Activated CD4-positive, alpha-beta T cell treated with anti-CD3 and anti-CD28 coated beads for 36 hours (primary cell): ENCODE measurements at regions not wholly inside any gene's neighbourhood (a gene's known extent, or its start where the extent isn't known, plus 50 kb on each side); places are given as distances from the start of the nearest gene placed in this dataset.

Source experiments
- ATAC-seq: fragments of 200-7000 bp; cut with Tn5 transposase; one replicate; pipeline ENCODE4 v1.10.0; 2021; ENCODE audit warnings: mild to moderate bottlenecking, moderate library complexity
- CTCF ChIA-PET: fragments of 350-600 bp; sonication (Branson Sonifier 250); formaldehyde crosslinking; loops from one replicate; lab custom pipeline; 2021; ENCODE audit warnings: antibody characterized with exemption; lab: Charles Lee
- POLR2A ChIA-PET: fragments of 350-600 bp; sonication (Branson Sonifier 250); formaldehyde crosslinking; loops from one replicate; lab custom pipeline; 2021; ENCODE audit warnings: antibody characterized with exemption, inconsistent platforms; lab: Charles Lee
- DNase-seq: peaks from one replicate; pipeline ENCODE4 v3.0.0-alpha.2; 2020
- H3K27ac Mint-ChIP-seq: one replicate; pipeline ENCODE4 v1.8.0; 2021; ENCODE audit warnings: mixed read lengths
- H3K27me3 Mint-ChIP-seq: one replicate; pipeline ENCODE4 v1.8.0; 2021; ENCODE audit warnings: mixed read lengths
- H3K36me3 Mint-ChIP-seq: one replicate; pipeline ENCODE4 v1.8.0; 2021; ENCODE audit warnings: low read depth, mixed read lengths
- H3K4me1 Mint-ChIP-seq: one replicate; pipeline ENCODE4 v1.8.0; 2021; ENCODE audit warnings: mixed read lengths
- H3K4me3 Mint-ChIP-seq: one replicate; pipeline ENCODE4 v1.8.0; 2021; ENCODE audit warnings: mild to moderate bottlenecking, moderate library complexity, mixed read lengths
- H3K9me3 Mint-ChIP-seq: one replicate; pipeline ENCODE4 v1.8.0; 2021; ENCODE audit warnings: low read depth, mixed read lengths
- intact Hi-C, 2 experiments: fragments of 100-400 bp; cut with DNase I in 1 of 2; cut with micrococcal nuclease in 1 of 2; formaldehyde crosslinking; loops; one replicate each; pipeline versions ENCODE4 v1.14.2 to v1.15.1; 2022 to 2024; cut with DNase I, micrococcal nuclease

DNA sequence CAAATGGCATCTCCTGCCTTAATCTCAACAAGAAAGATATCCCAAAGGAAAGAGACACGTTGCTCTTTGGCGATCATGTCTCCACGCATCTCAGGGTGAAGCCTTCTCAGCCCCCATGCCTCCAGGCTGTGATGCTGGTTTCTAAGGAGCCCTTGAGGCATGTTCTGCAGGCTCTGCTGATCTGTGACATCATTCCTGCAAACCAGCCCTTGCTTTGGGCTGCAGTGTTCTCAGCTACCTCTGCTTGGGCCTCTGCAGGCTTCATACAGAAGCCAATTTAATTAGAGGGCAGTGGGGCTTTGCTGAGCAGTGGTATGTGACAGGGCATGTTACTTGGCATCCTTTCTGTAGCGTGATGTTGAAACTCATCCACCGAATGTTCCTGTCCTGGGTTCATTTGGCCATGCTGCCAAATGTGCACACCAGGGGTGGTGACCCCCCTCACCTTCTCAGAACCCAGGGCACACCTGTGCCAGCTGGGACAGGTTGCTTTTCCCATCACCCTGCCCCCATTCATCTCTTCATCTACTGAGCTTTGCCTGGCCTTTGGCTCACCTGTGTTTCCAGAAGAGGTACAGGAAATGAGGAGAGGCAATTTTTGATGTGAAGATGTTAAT lies 230.9 kb downstream of the TEX29 start:
- peaks cover 5% of the 10 kb centered on the region for H3K27me3 Mint-ChIP-seq
- no peaks in the 10 kb centered on the region for H3K9me3 Mint-ChIP-seq
- no peaks in the 10 kb centered on the region for H3K4me1 Mint-ChIP-seq
- ChIA-PET POLR2A (no interaction called here), CTCF (no interaction called here)
- H3K27ac Mint-ChIP-seq = no peak overlapping the region
- DNase-seq (no peak), ATAC-seq (no peak)
- intact Hi-C loops = no loop called here
- no peak overlapping the region for H3K4me3 Mint-ChIP-seq
- H3K36me3 Mint-ChIP-seq = no peaks in the 10 kb centered on the region

DNA sequence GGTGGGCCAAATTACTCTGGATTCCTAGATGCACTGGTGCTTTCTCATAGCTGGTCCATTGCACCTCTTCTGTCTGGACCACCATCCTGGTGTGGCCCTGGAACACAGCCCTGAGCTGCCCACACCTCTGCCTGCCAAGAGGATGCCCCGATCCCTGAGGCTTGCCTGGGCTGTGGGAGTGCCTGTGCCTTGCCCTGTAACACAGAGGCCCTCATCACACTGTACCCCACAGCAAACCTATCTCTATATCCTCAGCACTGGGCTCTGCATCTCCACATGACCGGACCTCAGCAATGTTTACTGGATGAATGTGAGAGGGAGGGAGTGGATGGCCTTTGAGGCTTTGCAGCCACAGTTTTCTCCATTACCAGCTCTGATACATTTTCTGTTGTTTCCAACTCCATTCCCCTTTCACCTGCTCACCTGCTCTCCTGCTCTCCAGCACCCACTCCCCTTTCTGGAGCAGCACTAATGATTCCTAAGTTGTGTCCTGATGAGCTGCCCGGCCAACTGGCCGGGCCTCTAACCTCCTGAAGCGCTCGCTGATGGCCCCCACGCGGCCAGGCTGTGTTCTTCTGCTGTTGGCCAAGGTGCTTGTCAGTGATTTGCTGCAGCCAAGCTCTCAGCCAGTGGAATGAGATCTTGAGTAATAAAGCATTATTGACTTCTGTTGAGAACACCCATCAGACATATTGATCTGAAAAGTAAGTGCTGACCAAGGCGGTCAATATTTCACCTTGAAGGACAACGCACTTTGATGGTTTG lies 232.6 kb downstream of the TEX29 start:
- ATAC-seq = no peak
- Mint-ChIP-seq H3K27me3 (peaks cover 11% of the 10 kb centered on the region), H3K9me3 (no peaks in the 10 kb centered on the region), H3K4me1 (no peaks in the 10 kb centered on the region), H3K36me3 (no peaks in the 10 kb centered on the region), H3K27ac (no peak overlapping the region), H3K4me3 (no peak overlapping the region)
- POLR2A ChIA-PET = no interaction called here
- CTCF ChIA-PET = interaction anchor here (0.8 kb wide), 1 partner anchor 9 kb away, joined by 3 read pairs; no protein-coding TSS in a partner anchor
- intact Hi-C loops = no loop called here
- DNase-seq = no peak

DNA sequence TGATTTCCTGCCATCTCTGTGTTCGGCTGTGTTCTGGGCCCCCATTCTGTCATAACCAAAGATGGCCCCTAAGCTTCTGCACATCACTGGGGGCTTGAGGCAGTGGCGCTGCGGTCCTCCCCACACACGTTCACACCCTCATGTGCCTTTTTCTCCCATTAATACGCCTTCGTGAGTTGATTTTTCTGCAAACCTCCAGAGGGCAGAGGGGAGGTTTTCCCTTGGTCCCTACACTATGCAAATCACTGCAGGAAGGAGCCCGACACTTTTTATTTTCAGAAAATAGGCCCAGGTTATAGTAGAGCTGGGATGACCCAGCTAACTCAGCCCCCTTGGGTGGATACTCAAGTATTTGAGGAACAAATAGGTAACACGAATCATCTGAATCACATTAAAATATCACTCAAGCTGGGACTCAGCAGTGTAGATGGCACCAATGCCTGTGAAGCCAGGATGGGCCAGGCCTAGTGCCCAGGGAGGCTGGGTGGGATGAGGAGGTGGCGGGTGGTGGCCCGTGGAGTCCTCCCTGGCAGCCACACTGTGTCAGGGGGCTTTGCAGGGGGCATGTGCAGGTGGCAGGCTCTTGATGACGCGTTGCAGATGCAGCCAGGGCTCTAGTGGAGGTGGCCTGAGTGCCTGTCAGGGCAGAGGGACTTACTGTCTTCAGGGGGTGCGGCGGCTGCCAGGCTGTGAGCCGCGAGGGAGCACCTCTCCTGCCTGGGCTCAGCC lies 234.3 kb downstream of the TEX29 start:
- no peaks in the 10 kb centered on the region for H3K4me1 Mint-ChIP-seq
- intact Hi-C loops = no loop called here
- H3K27me3 Mint-ChIP-seq = peaks cover 15% of the 10 kb centered on the region
- no peak for DNase-seq
- H3K4me3 Mint-ChIP-seq = no peak overlapping the region
- ATAC-seq = no peak
- no peaks in the 10 kb centered on the region for H3K9me3 Mint-ChIP-seq
- H3K27ac Mint-ChIP-seq = no peak overlapping the region
- ChIA-PET CTCF (no interaction called here), POLR2A (no interaction called here)
- H3K36me3 Mint-ChIP-seq = no peaks in the 10 kb centered on the region

DNA sequence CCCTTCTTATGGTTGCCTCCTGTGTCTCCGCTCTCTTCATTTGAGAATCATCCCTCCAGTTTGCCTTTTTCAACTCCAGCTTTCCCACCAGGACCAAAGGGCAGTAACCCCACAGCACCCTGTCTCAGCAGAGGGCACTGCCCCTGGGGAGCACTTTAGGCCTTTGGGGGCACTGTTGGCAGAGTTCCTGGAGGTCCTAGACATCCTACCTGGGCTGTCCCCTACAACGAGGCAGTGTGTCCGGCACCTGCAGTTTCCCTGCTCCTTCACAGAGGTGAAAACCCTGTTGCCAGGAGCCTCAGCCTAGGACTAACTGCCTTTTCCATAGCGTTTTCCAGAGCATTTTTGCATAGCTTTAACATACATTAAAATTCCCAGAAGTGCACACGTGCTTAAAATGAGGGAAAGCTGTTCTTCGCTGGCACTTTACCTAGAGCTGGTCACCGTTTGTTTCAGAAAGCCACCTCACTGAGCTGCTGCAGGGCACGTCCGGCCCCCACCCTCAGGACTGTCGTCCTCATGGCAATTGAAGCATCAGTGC lies 234.9 kb downstream of the TEX29 start:
- H3K4me3 Mint-ChIP-seq = no peak overlapping the region

DNA sequence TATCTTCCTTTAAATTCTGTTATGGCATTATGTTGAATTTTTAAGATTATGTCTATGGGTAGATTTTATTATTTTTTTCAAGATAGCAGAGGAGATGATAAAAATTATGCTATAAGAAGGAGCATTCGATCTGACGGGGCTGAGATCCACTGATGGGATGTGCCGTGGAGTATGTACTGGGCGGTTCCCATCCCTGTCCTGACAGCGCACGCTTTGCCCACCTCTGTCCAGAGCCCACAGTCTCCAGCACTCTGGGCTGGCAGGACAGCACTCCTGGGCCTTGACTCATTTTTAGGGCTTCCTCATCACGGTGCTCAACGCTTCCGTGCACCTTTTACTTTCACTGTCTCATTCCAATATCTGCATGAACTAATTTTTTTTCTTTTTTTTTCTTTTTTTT lies 235.5 kb downstream of the TEX29 start:
- Mint-ChIP-seq H3K4me1 (no peaks in the 10 kb centered on the region), H3K27me3 (peaks cover 10% of the 10 kb centered on the region), H3K27ac (no peak overlapping the region), H3K9me3 (no peaks in the 10 kb centered on the region), H3K36me3 (no peaks in the 10 kb centered on the region), H3K4me3 (no peak overlapping the region)
- DNase-seq (no peak), ATAC-seq (no peak)
- POLR2A ChIA-PET = no interaction called here
- CTCF ChIA-PET = no interaction called here
- intact Hi-C loops = no loop called here

More for the DNA sequence above, 234.9 kb downstream of the TEX29 start:
- Mint-ChIP-seq H3K27me3 (peaks cover 10% of the 10 kb centered on the region), H3K4me1 (no peaks in the 10 kb centered on the region), H3K9me3 (no peaks in the 10 kb centered on the region), H3K27ac (no peak overlapping the region), H3K36me3 (no peaks in the 10 kb centered on the region)
- intact Hi-C loops = no loop called here
- DNase-seq (no peak), ATAC-seq (no peak)
- POLR2A ChIA-PET = no interaction called here
- CTCF ChIA-PET = no interaction called here

DNA sequence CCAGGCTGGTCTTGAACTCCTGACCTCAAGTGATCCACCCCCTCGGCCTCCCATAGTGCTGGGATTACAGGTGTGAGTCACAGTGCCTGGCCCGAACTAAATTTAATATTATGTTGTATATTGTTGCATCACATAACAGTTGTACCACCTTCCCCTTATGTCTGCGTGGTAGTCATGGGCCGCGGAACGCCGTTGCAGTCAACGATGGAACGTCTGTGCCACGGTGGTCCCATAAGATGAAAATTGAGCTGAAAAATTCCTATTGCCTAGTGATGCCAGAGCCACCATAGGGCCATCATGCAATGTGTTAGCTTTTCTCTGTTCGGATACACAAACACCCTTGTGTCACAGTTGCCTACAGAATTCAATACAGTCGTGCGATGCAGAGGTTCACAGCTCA lies 236.1 kb downstream of the TEX29 start:
- ATAC-seq (no peak), DNase-seq (no peak)
- Mint-ChIP-seq H3K4me3 (no peak overlapping the region), H3K36me3 (no peaks in the 10 kb centered on the region), H3K4me1 (no peaks in the 10 kb centered on the region), H3K9me3 (no peaks in the 10 kb centered on the region), H3K27me3 (peaks cover 12% of the 10 kb centered on the region), H3K27ac (no peak overlapping the region)
- intact Hi-C loops = no loop called here
- CTCF ChIA-PET = no interaction called here
- POLR2A ChIA-PET = no interaction called here

DNA sequence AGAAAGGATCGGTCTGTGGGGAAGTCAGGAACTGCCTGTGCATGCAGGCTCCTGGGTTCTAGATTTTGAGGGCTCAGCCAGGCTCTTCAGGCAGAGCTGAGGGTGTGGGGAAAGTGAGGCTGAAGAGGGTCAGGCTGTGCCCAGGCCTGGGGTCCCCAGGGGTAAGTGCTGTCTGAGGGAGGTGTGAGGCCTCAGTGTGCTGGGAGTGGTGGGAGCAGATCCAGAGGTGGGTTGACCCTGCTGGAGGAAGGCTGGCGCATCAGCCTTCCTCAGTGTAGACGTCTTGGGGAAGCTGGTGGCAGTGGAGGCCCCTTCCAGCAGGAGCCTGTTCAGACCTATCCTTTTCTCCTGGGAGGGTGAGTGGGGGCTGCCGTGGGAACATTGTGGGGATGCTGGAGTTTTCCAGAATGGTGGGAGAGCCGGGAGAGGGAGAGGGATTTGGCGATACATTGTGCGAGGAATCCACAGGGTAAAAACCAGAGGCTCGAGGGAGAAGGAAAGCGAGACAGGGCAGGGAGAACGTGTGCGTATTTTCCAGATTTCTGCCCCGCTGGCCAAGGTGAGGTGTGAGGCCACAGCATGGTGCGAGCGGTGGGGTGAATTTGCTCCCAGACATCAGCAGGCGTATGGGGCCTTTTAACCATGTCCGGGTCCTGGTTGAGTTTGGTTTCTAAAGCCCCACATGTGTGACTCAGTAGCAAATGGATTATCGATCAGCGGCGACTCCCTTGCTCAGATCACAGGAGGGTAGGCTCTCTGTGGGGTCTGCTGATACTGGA lies 237.7 kb downstream of the TEX29 start:
- Mint-ChIP-seq H3K36me3 (no peaks in the 10 kb centered on the region), H3K9me3 (no peaks in the 10 kb centered on the region), H3K27me3 (peaks cover 15% of the 10 kb centered on the region), H3K4me3 (no peak overlapping the region), H3K4me1 (no peaks in the 10 kb centered on the region), H3K27ac (no peak overlapping the region)
- CTCF ChIA-PET = no interaction called here
- no peak for DNase-seq
- no peak for ATAC-seq
- POLR2A ChIA-PET = no interaction called here
- intact Hi-C loops = no loop called here

DNA sequence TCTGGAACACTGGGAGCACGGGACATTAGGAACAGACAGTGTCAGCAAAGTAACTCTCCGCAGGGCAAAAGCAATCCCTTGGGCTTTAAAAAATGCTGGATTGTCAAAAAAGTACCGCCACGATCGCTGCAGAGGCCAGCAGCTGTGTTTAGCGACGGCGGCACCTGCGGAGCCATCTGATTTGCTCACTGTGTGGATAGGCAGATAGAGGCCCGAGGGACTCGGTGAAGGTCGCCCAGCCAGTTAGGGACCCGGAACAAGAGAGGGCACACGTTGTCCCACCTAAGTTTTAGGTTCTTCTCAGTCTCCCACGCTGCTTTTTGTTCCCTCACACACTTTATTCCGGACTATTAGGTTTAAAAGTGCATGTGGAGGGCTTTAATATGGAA lies 238.3 kb downstream of the TEX29 start:
- intact Hi-C loops = no loop called here
- Mint-ChIP-seq H3K4me1 (no peaks in the 10 kb centered on the region), H3K27ac (no peak overlapping the region), H3K9me3 (no peaks in the 10 kb centered on the region), H3K27me3 (peaks cover 18% of the 10 kb centered on the region), H3K4me3 (no peak overlapping the region), H3K36me3 (no peaks in the 10 kb centered on the region)
- ChIA-PET CTCF (no interaction called here), POLR2A (no interaction called here)
- DNase-seq (no peak), ATAC-seq (no peak)

DNA sequence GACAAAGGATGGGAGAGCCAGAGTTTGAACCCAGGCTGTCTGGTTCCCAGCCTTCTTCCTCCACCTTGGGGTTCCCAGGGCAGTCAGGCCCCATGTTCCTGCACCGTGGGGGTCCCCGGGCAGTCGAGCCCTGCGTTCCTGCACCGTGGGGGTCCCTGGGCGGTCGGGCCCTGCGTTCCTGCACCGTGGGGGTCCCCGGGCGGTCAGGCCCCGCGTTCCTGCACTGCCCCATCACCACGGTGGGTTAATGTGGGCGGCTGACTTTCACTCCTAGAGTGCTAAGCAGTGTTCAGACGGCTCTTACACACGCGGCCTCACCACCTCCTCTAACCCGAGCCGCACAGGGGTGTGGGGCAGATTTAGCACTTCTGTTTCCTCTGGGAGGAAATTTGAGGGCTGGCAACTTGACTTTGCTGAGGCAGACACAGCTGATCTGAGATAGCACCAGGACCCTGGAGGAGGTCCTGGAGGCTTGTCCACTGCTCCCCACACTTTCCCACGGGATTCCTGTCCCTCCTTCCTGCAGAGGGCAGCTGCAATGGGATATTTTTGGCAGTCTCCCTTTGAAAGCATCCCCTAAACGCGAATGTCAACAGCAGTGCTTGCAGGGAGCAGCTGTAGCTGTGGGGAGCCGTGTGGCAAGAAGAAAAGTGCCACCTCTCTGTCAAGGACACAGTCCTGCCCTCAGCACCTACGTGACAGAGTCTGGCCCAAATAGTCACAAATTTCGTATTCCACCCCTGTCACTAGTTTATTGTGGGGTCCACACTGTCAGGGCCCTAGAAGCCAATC lies 239.4 kb downstream of the TEX29 start:
- ATAC-seq (no peak), DNase-seq (no peak)
- H3K27ac Mint-ChIP-seq = no peak overlapping the region
- intact Hi-C loops = no loop called here
- no peaks in the 10 kb centered on the region for H3K36me3 Mint-ChIP-seq
- peaks cover 19% of the 10 kb centered on the region for H3K27me3 Mint-ChIP-seq
- no peak overlapping the region for H3K4me3 Mint-ChIP-seq
- POLR2A ChIA-PET = no interaction called here
- CTCF ChIA-PET = no interaction called here
- H3K4me1 Mint-ChIP-seq = no peaks in the 10 kb centered on the region
- H3K9me3 Mint-ChIP-seq = no peaks in the 10 kb centered on the region

DNA sequence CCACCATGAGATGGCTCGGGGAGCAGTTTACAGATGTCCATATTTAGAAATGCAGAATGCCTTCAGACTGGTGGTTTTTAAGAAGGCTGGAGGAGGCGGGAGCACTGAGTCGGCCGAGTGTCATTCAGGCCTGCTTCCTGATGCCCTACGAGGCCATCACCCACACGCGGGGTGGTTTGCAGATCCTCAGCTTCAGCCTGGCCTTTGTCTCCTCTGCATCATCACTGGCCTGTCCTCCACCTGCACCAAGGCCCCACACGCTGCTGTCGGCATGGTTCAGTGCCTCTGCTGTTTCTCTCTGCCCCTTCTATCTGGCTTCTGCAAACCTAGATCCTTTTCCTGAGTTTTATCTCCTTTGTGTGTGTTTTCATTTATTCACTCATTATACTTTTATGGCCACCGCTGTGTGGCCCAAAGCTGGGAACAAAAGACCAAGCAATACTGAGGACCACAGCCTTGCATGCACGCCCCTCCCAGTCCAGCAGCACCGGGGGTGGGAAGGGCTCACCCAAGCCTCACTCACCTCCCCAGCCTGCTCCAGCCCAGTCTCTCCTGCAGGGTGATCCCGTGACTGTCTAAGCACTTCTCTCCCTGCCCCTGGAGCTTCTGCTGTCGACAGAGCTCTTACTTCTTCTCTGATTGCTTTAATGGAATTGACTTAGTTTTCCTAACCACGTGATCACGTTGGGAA lies 240.8 kb downstream of the TEX29 start:
- H3K27me3 Mint-ChIP-seq = peaks cover 19% of the 10 kb centered on the region
- POLR2A ChIA-PET = no interaction called here
- intact Hi-C loops = no loop called here
- DNase-seq = no peak
- no peaks in the 10 kb centered on the region for H3K9me3 Mint-ChIP-seq
- H3K27ac Mint-ChIP-seq = no peak overlapping the region
- H3K4me3 Mint-ChIP-seq = no peak overlapping the region
- no peaks in the 10 kb centered on the region for H3K4me1 Mint-ChIP-seq
- CTCF ChIA-PET = no interaction called here
- no peak for ATAC-seq
- no peaks in the 10 kb centered on the region for H3K36me3 Mint-ChIP-seq
